ENCODE measurements at regions not wholly inside any gene's neighbourhood (a gene's known extent, or its start where the extent isn't known, plus 50 kb on each side); places are given as distances from the start of the nearest gene placed in this dataset.
"Not testable (repeated sequence)": the region's sequence is repeated elsewhere in the genome, so short reads cannot be mapped to it uniquely, and the experiment has no call there.

DNA sequence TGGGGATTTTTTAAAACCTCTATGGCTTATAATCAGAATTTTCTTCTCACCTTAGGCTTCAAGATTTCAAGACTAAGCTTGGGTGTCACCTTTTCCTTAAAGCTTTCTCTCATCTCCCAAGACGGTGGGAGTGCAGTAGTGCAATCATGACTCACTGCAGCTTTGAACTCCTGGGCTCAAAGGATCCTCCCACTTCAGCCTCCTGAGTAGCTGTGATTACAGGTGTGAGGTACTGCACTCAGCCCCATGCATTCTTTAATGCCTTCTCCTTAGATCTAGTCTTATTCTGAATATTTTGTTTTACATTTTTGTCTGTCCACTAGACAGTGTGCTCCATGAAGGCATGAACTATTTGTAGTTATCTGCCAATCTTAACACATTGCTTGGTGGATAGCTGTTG is 55.7 kb upstream of the FAT3 start:
- TF ChIP-seq CTCF (IDR thresholded peaks at IDR 0.05; ENCODE audit: borderline replicate concordance, insufficient read depth, low read depth, low read length): no peak
- no peak overlapping the region for H3K4me3 ChIP-seq (ENCODE audit: low read depth, low read length)

GRCh38 chr11:92167571-92167970 is 57.0 kb upstream of the FAT3 start:
- TF ChIP-seq CTCF (IDR thresholded peaks at IDR 0.05; ENCODE audit: borderline replicate concordance, insufficient read depth, low read depth, low read length): no peak

GRCh38 chr11:92166335-92166734 is 58.3 kb upstream of the FAT3 start:
- no peak for TF ChIP-seq CTCF (IDR thresholded peaks at IDR 0.05; ENCODE audit: borderline replicate concordance, insufficient read depth, low read depth, low read length)
- H3K4me3 ChIP-seq (ENCODE audit: low read depth, low read length): no peak overlapping the region

More at GRCh38 chr11:92167571-92167970, 57.0 kb upstream of the FAT3 start:
- H3K4me3 ChIP-seq (ENCODE audit: low read depth, low read length): no peak overlapping the region

DNA sequence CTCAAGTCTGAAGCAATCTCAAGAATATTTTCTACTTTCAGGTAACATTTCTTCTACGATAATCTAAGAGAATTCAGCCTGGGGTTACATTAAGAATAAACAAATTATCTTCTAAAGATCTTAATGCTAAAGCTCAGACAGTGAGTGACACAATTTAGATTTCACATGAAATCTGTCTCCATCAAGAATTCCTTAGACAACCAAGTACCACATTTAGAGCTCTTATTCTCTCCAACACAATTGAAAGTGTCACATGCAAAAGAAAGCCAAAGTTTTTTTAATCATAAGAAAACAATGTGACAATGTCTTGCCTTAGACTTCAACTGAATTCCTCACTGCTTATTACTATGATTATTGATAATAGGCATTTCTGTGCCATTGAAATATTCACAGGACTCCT is 60.7 kb upstream of the FAT3 start:
- no peak overlapping the region for H3K4me3 ChIP-seq (ENCODE audit: low read depth, low read length)
- no peak for TF ChIP-seq CTCF (IDR thresholded peaks at IDR 0.05; ENCODE audit: borderline replicate concordance, insufficient read depth, low read depth, low read length)

- H3K4me3 ChIP-seq (ENCODE audit: low read depth, low read length): no peak overlapping the region
- TF ChIP-seq CTCF (IDR thresholded peaks at IDR 0.05; ENCODE audit: borderline replicate concordance, insufficient read depth, low read depth, low read length): no peak
These were observed 61.8 kb upstream of the FAT3 start for GRCh38 chr11:92162776-92163175.

- no peak for TF ChIP-seq CTCF (IDR thresholded peaks at IDR 0.05; ENCODE audit: borderline replicate concordance, insufficient read depth, low read depth, low read length)
- no peak overlapping the region for H3K4me3 ChIP-seq (ENCODE audit: low read depth, low read length)
These were observed 64.7 kb upstream of the FAT3 start for GRCh38 chr11:92159931-92160330.

DNA sequence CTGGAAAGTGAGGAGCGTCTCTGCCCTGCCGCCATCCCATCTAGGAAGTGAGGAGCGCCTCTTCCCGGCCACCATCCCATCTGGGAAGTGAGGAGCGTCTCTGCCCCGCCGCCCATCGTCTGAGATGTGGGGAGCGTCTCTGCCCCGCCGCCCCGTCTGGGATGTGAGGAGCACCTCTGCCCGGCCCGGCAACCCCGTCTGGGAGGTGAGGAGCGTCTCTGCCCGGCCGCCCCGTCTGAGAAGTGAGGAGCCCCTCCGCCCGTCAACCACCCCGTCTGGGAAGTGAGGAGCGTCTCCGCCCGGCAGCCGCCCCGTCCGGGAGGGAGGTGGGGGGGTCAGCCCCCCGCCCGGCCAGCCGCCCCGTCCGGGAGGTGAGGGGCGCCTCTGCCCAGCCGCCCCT is 67.2 kb upstream of the FAT3 start:
- not testable (repeated sequence) for H3K4me3 ChIP-seq (ENCODE audit: low read depth, low read length)

DNA sequence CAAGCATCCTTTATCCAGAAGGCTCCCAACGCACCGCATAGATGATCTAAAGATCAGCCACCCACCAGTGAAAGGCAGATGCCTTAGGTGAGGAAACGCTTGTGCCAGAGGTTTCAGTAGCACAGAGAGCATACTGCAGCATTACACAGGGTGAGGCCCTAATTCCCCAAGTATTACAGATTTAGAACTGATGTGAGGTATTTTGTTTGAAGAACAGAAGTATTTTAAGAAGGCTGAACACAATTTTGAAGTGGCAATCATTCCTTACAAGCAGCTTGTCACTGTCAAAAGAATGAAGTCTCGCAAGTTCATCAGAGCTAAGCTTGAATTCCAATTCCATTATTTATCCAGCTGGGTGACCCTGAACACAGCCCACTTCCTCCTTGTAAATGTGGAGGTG is 70.0 kb upstream of the FAT3 start:
- H3K4me3 ChIP-seq (ENCODE audit: low read depth, low read length): no peak overlapping the region
- TF ChIP-seq CTCF (IDR thresholded peaks at IDR 0.05; ENCODE audit: borderline replicate concordance, insufficient read depth, low read depth, low read length): no peak
